H1 (cell line): ENCODE measurements at regions not wholly inside any gene's neighbourhood (a gene's known extent, or its start where the extent isn't known, plus 50 kb on each side); places are given as distances from the start of the nearest gene placed in this dataset.

Experiments used
- CHD2 ChIP-seq: IDR thresholded peaks from 2 replicates; pipeline ENCODE4 v1.6.1; 2012; ENCODE audit warnings: low read length, improper control_type of control experiment
- CHD7 ChIP-seq: fragments of 300-600 bp; sonication (generic); IDR thresholded peaks from 2 replicates; pipeline ENCODE4 v1.7.1; 2012; ENCODE audit warnings: low read length, moderate library complexity, mild to moderate bottlenecking, inconsistent platforms; ENCODE audit not compliant: insufficient replicate concordance
- JUN ChIP-seq: IDR thresholded peaks from 2 replicates; pipeline ENCODE4 v1.6.1; 2011; ENCODE audit warnings: low read depth, mild to moderate bottlenecking, improper control_type of control experiment, low read length
- SIN3A ChIP-seq, 2 experiments: IDR thresholded peaks in 1 of 2; conservative IDR thresholded peaks in 1 of 2; 2 replicates each; pipeline ENCODE4 v1.6.1; 2011 to 2012; ENCODE audit warnings: low read length in 2 of 2, improper control_type of control experiment in 1 of 2, low read depth in 1 of 2, mild to moderate bottlenecking in 1 of 2
- SIRT6 ChIP-seq: IDR thresholded peaks from one replicate; pipeline ENCODE4 v1.7.1; 2012; ENCODE audit warnings: low read length, inconsistent platforms
- SP2 ChIP-seq: IDR thresholded peaks from 2 replicates; pipeline ENCODE4 v1.6.1; 2012; ENCODE audit warnings: mild to moderate bottlenecking, low read length, inconsistent platforms
- SRF ChIP-seq: IDR thresholded peaks from 2 replicates; pipeline ENCODE4 v1.6.1; 2011; ENCODE audit warnings: mild to moderate bottlenecking, low read depth, low read length, moderate library complexity
- TAF1 ChIP-seq: IDR thresholded peaks from 2 replicates; pipeline ENCODE4 v1.6.1; 2011; ENCODE audit warnings: mild to moderate bottlenecking, low read depth, low read length
- TBP ChIP-seq: IDR thresholded peaks from 2 replicates; pipeline ENCODE4 v1.6.1; 2011; ENCODE audit warnings: low read depth, low read length, improper control_type of control experiment
- TEAD4 ChIP-seq: IDR thresholded peaks from 2 replicates; pipeline ENCODE4 v1.6.1; 2012; ENCODE audit warnings: low read depth, low read length, inconsistent platforms, mixed read lengths

- TF ChIP-seq CHD7 (no peak), JUN (no peak), TAF1 (no peak), CHD2 (no peak), TBP (no peak), SIRT6 (no peak), SRF (no peak), SP2 (no peak), SIN3A (conservative IDR thresholded peaks at IDR 0.05 in 1 of 2, IDR thresholded peaks at IDR 0.05 in 1 of 2; ENCODE audit: low read depth in 1 of 2, low read length in 2 of 2) (no peak), TEAD4 (no peak)
These were observed 241.9 kb downstream of the ANTXR2 start (continued) for GRCh38 chr4:79831119-79831528.
